CD1c-positive myeloid dendritic cell (primary cell): ENCODE measurements at regions not wholly inside any gene's neighbourhood (a gene's known extent, or its start where the extent isn't known, plus 50 kb on each side); places are given as distances from the start of the nearest gene placed in this dataset.
"Not testable (repeated sequence)": the region's sequence is repeated elsewhere in the genome, so short reads cannot be mapped to it uniquely, and the experiment has no call there.

Experiments
- DNase-seq: peaks from one replicate; pipeline ENCODE4 v3.0.0-alpha.2; 2016; ENCODE audit errors: extremely low spot score

- DNase-seq = no peak
Measured at GRCh38 chr1:191346381-191346780, 811.9 kb upstream of the RGS18 start.

DNA sequence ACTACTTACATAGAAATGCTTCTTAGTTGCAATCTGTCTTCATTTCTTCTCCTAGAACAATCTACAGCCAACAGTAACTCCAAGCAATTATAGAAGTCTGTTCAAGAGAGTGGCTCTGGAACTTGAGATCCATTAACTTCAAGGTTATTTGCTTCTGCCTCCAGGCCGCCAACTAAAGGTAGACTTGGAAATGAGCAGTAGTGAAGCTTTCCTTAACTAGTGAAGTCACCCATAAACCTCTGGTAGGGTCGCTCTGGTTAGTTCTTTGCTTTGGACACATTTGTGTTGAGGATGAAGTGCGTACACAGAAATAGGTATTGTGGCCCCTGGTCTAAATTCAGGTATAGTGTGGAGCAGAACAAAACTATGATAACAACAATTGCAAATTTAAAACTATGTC lies 809.9 kb upstream of the RGS18 start:
- DNase-seq = no peak

DNA sequence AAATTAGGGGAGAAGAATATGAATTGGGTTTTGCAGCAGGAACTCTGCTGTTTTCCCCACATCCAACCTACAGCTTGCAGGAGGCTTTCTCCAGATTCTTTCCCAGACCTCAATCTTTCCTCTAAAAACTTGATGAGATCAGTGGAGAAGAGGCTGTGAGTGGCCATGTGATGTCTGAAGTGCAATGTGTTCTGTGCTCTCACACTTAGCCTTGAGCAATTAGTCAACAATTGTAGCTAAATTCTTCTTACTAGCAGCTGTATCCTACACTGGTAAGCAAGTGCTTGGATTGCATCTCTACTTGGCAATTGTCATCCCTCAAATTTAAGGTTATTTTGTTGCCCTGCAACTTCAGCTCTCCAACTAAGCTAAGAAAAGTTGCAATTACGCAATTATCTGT lies 807.3 kb upstream of the RGS18 start:
- DNase-seq = no peak

DNA sequence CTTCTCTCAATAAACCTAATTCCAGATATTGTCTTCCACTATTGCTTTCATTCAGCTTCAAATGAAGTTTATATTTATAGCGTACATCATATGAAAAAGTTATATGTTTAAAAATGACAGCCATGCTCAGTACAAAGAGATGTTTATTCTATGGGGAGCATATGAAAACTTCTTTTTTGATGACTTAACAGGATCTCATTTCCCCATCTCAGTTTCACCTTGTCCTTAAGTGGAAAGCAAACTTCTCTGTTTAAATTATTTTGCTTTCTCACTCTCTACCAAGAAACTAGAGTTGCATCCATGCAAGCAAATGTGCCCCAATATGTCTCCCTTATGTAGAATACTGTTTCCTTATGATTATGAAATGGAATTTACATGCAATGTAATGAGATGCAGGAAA lies 799.5 kb upstream of the RGS18 start:
- DNase-seq = no peak

GRCh38 chr1:191366686-191367085 lies 791.6 kb upstream of the RGS18 start:
- DNase-seq = no peak

GRCh38 chr1:191368891-191369654 lies 789.2 kb upstream of the RGS18 start:
- no peak for DNase-seq

- DNase-seq = no peak
Measured at GRCh38 chr1:191371626-191372025, 786.6 kb upstream of the RGS18 start.

- no peak for DNase-seq
Measured at GRCh38 chr1:191388283-191388682, 770.0 kb upstream of the RGS18 start.

DNA sequence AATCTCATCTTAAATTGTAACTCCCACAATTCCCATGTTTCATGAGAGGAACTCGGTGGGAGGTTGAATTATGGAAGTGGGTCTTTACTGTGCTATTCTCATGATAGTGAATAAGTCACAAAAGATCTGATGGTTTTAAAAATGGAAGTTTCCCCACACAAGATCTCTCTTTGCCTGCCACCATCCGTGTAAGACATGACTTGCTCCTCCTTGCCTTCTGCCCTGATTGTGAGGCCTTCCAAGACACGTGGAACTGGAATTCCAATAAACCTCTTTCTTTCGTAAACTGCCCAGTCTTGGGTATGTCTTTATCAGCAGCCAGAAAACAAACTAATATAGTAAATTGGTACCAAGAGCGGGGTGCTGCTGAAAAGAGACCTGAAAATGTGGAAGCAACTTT lies 761.6 kb upstream of the RGS18 start:
- DNase-seq = no peak

GRCh38 chr1:191398551-191398950 lies 759.7 kb upstream of the RGS18 start:
- no peak for DNase-seq

- no peak for DNase-seq
Measured at GRCh38 chr1:191405417-191405816, 752.8 kb upstream of the RGS18 start.

DNA sequence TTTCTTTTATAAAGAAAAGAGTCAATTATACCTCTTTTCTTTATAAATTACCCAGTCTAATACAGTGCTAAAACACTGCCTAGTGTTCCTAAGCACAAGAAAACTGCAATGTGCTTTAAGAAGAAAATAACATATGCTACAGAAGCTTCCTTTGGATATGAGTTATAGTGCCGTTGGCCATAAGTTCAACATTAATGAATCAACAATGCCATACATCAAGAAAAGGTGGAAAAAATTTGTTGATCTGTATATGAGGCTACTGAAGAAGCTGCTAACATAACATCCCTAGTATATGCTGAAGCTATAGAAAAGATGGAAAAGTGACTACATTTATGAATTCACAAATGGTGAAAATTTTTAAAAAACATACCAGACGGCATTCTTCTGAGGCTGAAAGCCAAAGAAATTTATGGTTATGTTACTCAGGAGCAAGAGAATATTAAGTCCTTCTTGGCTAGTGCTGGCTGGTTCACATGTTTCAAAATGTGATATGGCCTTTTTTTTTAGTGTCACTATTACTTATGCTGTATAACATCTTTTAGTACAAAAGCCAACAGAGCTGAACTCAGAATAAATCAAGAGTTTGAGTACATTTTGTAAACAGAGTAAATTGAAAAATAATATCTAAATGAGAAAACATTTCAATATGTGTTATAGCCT lies 743.2 kb upstream of the RGS18 start:
- no peak for DNase-seq

- no peak for DNase-seq
Measured at GRCh38 chr1:191419842-191420241, 738.4 kb upstream of the RGS18 start.

DNA sequence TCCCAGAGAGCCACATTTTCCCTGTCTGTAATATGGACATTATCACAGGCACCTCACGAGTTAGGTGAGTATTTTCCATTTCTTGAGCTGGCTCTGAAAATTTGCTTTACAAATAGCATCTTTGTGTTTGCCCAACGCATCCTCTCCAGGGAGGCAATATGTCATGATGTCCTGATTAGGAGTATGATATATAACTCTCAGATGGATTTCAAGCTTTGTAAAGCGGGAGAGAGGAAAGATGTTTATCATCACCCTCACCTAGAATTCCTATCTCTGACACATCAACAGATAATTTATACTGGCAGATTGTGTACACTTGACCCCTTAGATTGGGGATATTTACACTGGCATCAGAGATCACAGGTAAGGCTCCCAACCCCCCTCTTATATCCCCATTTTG lies 730.7 kb upstream of the RGS18 start:
- DNase-seq = no peak

GRCh38 chr1:191432817-191433216 lies 725.4 kb upstream of the RGS18 start:
- no peak for DNase-seq

DNA sequence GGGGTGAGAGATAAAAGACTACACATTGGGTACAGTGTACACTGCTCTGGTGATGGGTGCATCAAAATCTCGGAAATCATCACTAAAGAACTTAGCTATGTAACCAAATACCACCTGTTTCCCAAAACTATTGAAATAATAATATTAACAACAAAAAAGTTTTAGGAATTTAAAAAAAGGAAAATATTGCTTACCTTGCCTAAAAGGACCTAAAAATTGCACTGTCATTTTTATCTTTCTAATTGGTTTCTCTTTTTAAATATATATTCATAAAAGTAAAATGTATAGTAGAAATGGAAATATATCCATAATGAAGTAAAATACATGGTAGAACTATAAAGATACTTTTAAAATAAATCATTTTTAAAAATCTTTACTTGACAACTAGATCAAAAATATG lies 719.3 kb upstream of the RGS18 start:
- no peak for DNase-seq

DNA sequence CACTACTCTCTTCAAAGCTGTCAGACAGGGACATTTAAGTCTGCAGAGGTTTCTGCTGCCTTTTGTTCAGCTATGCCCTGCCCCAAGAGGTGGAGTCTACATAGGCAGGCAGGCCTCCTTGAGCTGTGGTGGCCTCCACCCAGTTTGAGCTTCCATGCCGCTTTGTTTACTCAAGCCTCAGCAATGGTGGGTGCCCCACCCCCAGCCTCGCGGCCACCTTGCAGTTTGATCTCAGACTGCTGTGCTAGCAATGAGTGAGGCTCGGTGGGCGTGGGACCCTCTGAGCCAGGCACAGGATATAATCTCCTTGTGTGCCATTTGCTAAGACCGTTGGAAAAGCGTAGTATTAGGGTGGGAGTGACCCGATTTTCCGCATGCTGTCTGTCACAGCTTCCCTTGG lies 710.0 kb upstream of the RGS18 start:
- DNase-seq = not testable (repeated sequence)

DNA sequence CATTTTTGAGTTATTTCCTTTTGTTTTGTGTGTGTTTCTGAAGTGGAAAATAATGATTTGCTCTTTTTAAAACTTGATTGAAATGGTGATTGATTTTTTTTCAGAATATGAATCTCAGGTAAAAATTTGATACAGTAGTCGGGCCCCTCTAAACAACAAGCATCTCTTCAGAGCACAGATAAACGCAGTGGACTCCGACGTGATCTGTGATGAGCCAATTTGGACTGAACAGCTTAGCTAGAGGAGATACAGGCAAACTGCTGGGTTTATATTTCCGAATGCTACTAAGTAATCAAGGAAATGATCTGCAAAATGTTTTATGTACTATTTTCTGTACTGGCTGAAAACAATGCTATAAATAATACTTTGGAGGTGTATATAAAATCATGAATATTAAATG lies 705.7 kb upstream of the RGS18 start:
- no peak for DNase-seq

GRCh38 chr1:191453487-191453886 lies 704.8 kb upstream of the RGS18 start:
- no peak for DNase-seq

GRCh38 chr1:191457889-191458288 lies 700.4 kb upstream of the RGS18 start:
- DNase-seq = no peak

- no peak for DNase-seq
Measured at GRCh38 chr1:191460234-191460633, 698.0 kb upstream of the RGS18 start.

DNA sequence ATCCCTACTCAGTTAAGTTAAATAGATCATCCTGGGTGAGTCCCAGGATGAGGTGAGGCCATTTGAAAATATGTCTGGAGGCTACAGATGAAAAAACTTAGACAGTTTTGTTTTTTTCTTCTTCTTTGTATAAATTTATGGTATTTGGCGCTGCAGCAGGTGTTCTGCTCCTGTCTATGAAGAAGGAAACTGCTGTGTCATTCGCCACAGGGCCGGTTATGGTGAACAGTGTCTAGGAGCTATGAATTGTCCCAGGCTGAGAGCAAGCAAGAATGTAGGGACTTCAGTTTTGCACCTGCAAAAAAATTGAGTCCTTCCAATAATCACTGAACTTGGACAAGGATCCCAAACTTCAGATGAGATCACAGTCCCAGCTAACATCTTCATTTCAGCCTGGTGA lies 674.3 kb upstream of the RGS18 start:
- no peak for DNase-seq

DNA sequence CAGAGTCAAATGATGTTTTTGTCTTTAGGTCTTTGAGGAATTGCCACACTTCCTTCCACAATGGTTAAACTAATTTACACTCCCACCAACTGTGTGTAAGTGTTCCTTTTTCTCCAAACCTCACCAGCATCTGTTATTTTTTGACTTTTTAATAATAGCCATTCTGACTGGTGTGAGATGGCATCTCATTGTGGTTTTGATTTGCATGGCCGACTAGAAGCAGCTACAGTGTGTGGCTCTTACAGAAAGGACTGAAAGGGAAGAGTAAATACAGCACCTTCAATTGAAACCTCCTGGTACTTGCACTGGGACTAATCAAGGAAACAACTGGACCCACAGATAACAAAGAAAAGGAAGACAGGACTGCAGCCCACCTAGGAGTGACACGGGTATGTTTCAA lies 668.0 kb upstream of the RGS18 start:
- no peak for DNase-seq

DNA sequence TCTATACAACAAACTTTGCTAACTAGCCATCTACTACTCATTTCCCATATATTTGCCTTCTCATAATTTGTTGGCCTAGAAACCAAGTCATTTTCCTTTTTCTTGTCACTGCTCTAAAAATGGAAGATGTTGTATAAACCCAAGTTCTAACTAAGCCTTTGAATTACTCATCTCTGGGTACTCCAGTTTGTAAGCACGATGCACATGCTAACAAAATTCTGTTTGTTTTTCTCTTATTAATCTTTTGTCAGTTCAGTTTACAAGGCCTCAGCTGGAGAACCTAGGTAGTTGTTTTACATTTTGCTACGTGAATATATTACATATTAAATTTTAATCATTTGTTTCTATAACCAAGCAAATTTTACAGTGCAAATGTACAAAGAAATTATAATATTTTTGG lies 663.2 kb upstream of the RGS18 start:
- DNase-seq = no peak
